CD1c-positive myeloid dendritic cell (primary cell): ENCODE measurements at regions not wholly inside any gene's neighbourhood (a gene's known extent, or its start where the extent isn't known, plus 50 kb on each side); places are given as distances from the start of the nearest gene placed in this dataset.

Experiments used
- DNase-seq: peaks from one replicate; pipeline ENCODE4 v3.0.0-alpha.2; 2016; ENCODE audit errors: extremely low spot score

- DNase-seq: no peak
Observed at GRCh38 chr20:41951615-41952014, 333.4 kb upstream of the CHD6 start.

- no peak for DNase-seq
Observed at GRCh38 chr20:41939659-41940058, 321.5 kb upstream of the CHD6 start.

- no peak for DNase-seq
Observed at GRCh38 chr20:41938353-41938752, 320.2 kb upstream of the CHD6 start.

- DNase-seq: no peak
Observed at GRCh38 chr20:41935259-41935791, 317.1 kb upstream of the CHD6 start.

- no peak for DNase-seq
Observed at GRCh38 chr20:41932431-41932830, 314.3 kb upstream of the CHD6 start.

- DNase-seq: no peak
Observed at GRCh38 chr20:41927655-41928054, 309.5 kb upstream of the CHD6 start.

GRCh38 chr20:41927189-41927588 is 309.0 kb upstream of the CHD6 start:
- DNase-seq: no peak

- no peak for DNase-seq
Observed at GRCh38 chr20:41925476-41925875, 307.3 kb upstream of the CHD6 start.

GRCh38 chr20:41923624-41924023 is 305.4 kb upstream of the CHD6 start:
- no peak for DNase-seq

- DNase-seq: no peak
Observed at GRCh38 chr20:41913146-41913545, 295.0 kb upstream of the CHD6 start.

- DNase-seq: no peak
Observed at GRCh38 chr20:41910558-41910957, 292.4 kb upstream of the CHD6 start.

GRCh38 chr20:41905199-41905598 is 287.0 kb upstream of the CHD6 start:
- DNase-seq: no peak

GRCh38 chr20:41903586-41903985 is 285.4 kb upstream of the CHD6 start:
- DNase-seq: no peak

GRCh38 chr20:41902346-41902745 is 284.2 kb upstream of the CHD6 start:
- no peak for DNase-seq

- DNase-seq: no peak
Observed at GRCh38 chr20:41900201-41900691, 282.1 kb upstream of the CHD6 start.

GRCh38 chr20:41897708-41898107 is 279.5 kb upstream of the CHD6 start:
- no peak for DNase-seq

- DNase-seq: no peak
Observed at GRCh38 chr20:41895241-41896032, 277.3 kb upstream of the CHD6 start.

GRCh38 chr20:41894255-41894963 is 276.2 kb upstream of the CHD6 start:
- no peak for DNase-seq

GRCh38 chr20:41892031-41892430 is 273.9 kb upstream of the CHD6 start:
- DNase-seq: no peak

- DNase-seq: no peak
Observed at GRCh38 chr20:41889844-41890224, 271.7 kb upstream of the CHD6 start.

- no peak for DNase-seq
Observed at GRCh38 chr20:41889126-41889843, 271.1 kb upstream of the CHD6 start.

GRCh38 chr20:41888434-41888833 is 270.3 kb upstream of the CHD6 start:
- no peak for DNase-seq
